SK-N-MC (cell line): ENCODE measurements at regions not wholly inside any gene's neighbourhood (a gene's known extent, or its start where the extent isn't known, plus 50 kb on each side); places are given as distances from the start of the nearest gene placed in this dataset.

Experiments used
- EZH2 ChIP-seq: fragments of 200-600 bp; sonication (generic); IDR thresholded peaks from one replicate; pipeline ENCODE4 v1.6.1; 2017; ENCODE audit warnings: antibody characterized with exemption
- POLR2AphosphoS5 ChIP-seq: IDR thresholded peaks from 2 replicates; pipeline ENCODE4 v1.6.1; 2012; ENCODE audit warnings: mild to moderate bottlenecking, low read depth, low read length, borderline replicate concordance

GRCh38 chr12:77535734-77536133 is 295.0 kb upstream of the NAV3 start:
- TF ChIP-seq POLR2AphosphoS5 (no peak), EZH2 (no peak)
